ENCODE measurements at regions not wholly inside any gene's neighbourhood (a gene's known extent, or its start where the extent isn't known, plus 50 kb on each side); places are given as distances from the start of the nearest gene placed in this dataset.

GRCh38 chr16:9362604-9363003 is 271.2 kb downstream of the HAPSTR1 start:
- H3K4me3 ChIP-seq (ENCODE audit: low read depth, low read length), result no peak overlapping the region
- no peak for TF ChIP-seq CTCF (conservative IDR thresholded peaks at IDR 0.05; ENCODE audit: low read depth, low read length)
- DNase-seq (ENCODE audit: low read depth), result no peak

- no peak overlapping the region for H3K4me3 ChIP-seq (ENCODE audit: low read depth, low read length)
- DNase-seq (ENCODE audit: low read depth), result no peak
- no peak for TF ChIP-seq CTCF (conservative IDR thresholded peaks at IDR 0.05; ENCODE audit: low read depth, low read length)
Measured at GRCh38 chr16:9363520-9363919, 272.1 kb downstream of the HAPSTR1 start.

- H3K4me3 ChIP-seq (ENCODE audit: low read depth, low read length), result no peak overlapping the region
- TF ChIP-seq CTCF (conservative IDR thresholded peaks at IDR 0.05; ENCODE audit: low read depth, low read length), result no peak
- DNase-seq (ENCODE audit: low read depth), result no peak
Measured at GRCh38 chr16:9364721-9365369, 273.4 kb downstream of the HAPSTR1 start.

GRCh38 chr16:9365370-9365728 is 273.9 kb downstream of the HAPSTR1 start:
- H3K4me3 ChIP-seq (ENCODE audit: low read depth, low read length), result no peak overlapping the region
- no peak for DNase-seq (ENCODE audit: low read depth)
- no peak for TF ChIP-seq CTCF (conservative IDR thresholded peaks at IDR 0.05; ENCODE audit: low read depth, low read length)

- H3K4me3 ChIP-seq (ENCODE audit: low read depth, low read length), result no peak overlapping the region
- no peak for DNase-seq (ENCODE audit: low read depth)
- no peak for TF ChIP-seq CTCF (conservative IDR thresholded peaks at IDR 0.05; ENCODE audit: low read depth, low read length)
Measured at GRCh38 chr16:9366048-9366969, 274.9 kb downstream of the HAPSTR1 start.

GRCh38 chr16:9370061-9370491 is 278.6 kb downstream of the HAPSTR1 start:
- TF ChIP-seq CTCF (conservative IDR thresholded peaks at IDR 0.05; ENCODE audit: low read depth, low read length), result no peak
- H3K4me3 ChIP-seq (ENCODE audit: low read depth, low read length), result no peak overlapping the region
- no peak for DNase-seq (ENCODE audit: low read depth)
